CD8-positive, alpha-beta memory T cell (primary cell): ENCODE measurements at regions not wholly inside any gene's neighbourhood (a gene's known extent, or its start where the extent isn't known, plus 50 kb on each side); places are given as distances from the start of the nearest gene placed in this dataset.

ENCODE experiments used
- CTCF ChIA-PET: fragments of 350-600 bp; sonication (Branson Sonifier 250); formaldehyde crosslinking; loops from one replicate; lab custom pipeline; 2021; ENCODE audit warnings: antibody characterized with exemption; lab: Charles Lee
- POLR2A ChIA-PET: fragments of 350-600 bp; sonication (Branson Sonifier 250); formaldehyde crosslinking; loops from one replicate; lab custom pipeline; 2021; ENCODE audit warnings: antibody characterized with exemption; lab: Charles Lee
- DNase-seq, 5 donors: peaks; one replicate each; pipeline versions ENCODE4 v3.0.0 to v3.0.0-alpha.2; 2020 to 2022; ENCODE audit warnings: mixed read lengths in 1 of 5
- H3K27ac ChIP-seq: one replicate; pipeline ENCODE4 v1.7.0; 2013; ENCODE audit warnings: low read depth, mild to moderate bottlenecking, low read length, moderate library complexity
- H3K27me3 ChIP-seq: 2 replicates; pipeline ENCODE4 v1.7.0; 2013; ENCODE audit warnings: low read length, mild to moderate bottlenecking; ENCODE audit not compliant: insufficient read depth, poor library complexity, severe bottlenecking
- H3K36me3 ChIP-seq: 2 replicates; pipeline ENCODE4 v1.7.0; 2013; ENCODE audit warnings: mild to moderate bottlenecking, low read length, moderate library complexity; ENCODE audit not compliant: insufficient read depth
- H3K4me1 ChIP-seq: 2 replicates; pipeline ENCODE4 v1.7.0; 2013; ENCODE audit warnings: mild to moderate bottlenecking, low read length, moderate library complexity; ENCODE audit not compliant: insufficient read depth
- H3K4me3 ChIP-seq: 2 replicates; pipeline ENCODE4 v1.7.0; 2013; ENCODE audit warnings: mild to moderate bottlenecking, low read length
- H3K9me3 ChIP-seq: 2 replicates; pipeline ENCODE4 v1.7.0; 2013; ENCODE audit warnings: mild to moderate bottlenecking, low read length
- H3K27ac Mint-ChIP-seq, 8 donors: one replicate each; pipeline ENCODE4 v1.8.0; 2020 to 2021; ENCODE audit warnings: mixed read lengths in 8 of 8, mild to moderate bottlenecking in 6 of 8, inconsistent platforms in 3 of 8, moderate library complexity in 3 of 8
- H3K27me3 Mint-ChIP-seq, 2 donors: one replicate each; pipeline ENCODE4 v1.8.0; 2020 to 2021; ENCODE audit warnings: mixed read lengths in 2 of 2, mild to moderate bottlenecking in 1 of 2, moderate library complexity in 1 of 2
- H3K36me3 Mint-ChIP-seq, 3 donors: one replicate each; pipeline ENCODE4 v1.8.0; 2020 to 2021; ENCODE audit warnings: mixed read lengths in 3 of 3, inconsistent platforms in 1 of 3, mild to moderate bottlenecking in 1 of 3
- H3K4me1 Mint-ChIP-seq, 3 donors: one replicate each; pipeline ENCODE4 v1.8.0; 2020 to 2021; ENCODE audit warnings: mixed read lengths in 3 of 3, inconsistent platforms in 1 of 3, mild to moderate bottlenecking in 1 of 3
- H3K4me3 Mint-ChIP-seq, 7 donors: one replicate each; pipeline ENCODE4 v1.8.0; 2020 to 2021; ENCODE audit warnings: mixed read lengths in 7 of 7, mild to moderate bottlenecking in 6 of 7, moderate library complexity in 4 of 7, inconsistent platforms in 2 of 7
- H3K9me3 Mint-ChIP-seq, 5 donors: one replicate each; pipeline ENCODE4 v1.8.0; 2020 to 2022; ENCODE audit warnings: mixed read lengths in 5 of 5, mild to moderate bottlenecking in 3 of 5, moderate library complexity in 2 of 5, inconsistent platforms in 1 of 5

DNA sequence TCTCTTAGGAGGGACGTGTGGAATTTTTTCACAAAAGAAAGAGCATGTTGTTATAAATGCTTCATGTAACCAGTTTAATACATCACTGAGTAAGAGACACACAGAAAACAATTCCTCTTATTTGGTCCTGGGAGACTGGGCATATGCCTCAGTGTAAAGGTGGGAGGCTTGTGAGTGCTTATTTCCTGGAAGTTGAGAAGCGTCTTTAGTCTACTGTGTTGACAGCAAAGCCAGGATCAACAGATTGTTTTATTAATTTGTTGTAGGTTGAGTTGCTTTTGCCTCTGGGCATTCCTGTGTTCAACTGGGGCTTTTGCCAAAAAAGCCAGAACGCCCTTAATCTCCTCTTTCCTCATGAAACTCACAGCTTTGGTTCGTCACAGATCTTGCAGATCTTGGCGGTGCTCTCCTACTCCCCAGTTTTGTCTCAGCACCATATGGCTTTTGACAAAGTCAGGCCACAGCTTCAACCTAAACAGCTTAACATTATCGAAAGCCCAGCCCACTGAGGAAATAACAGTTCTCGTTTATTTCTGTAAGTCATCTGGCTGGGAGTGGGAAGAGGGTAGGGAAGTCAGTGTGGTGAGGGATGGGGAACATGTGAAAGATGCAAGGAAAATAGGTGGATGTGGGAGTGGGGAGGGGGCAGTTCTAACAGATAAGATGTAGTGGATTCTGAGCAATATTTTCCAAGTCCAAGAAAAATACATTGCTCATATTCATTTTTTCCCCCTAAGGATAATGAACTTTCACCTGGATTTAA is 227.2 kb downstream of the DACT1 start:
- Mint-ChIP-seq H3K36me3 (no peaks in the 10 kb centered on the region), H3K4me1 (no peaks in the 10 kb centered on the region), H3K27ac (no peak overlapping the region), H3K27me3 (peaks cover 1 to 3% of the 10 kb centered on the region in 2 donors), H3K9me3 (peaks cover 0 to 7% (median 3%) of the 10 kb centered on the region in 5 donors), H3K4me3 (no peak overlapping the region)
- H3K27ac ChIP-seq: no peak overlapping the region
- no peak overlapping the region for H3K4me3 ChIP-seq
- DNase-seq: no peak
- ChIA-PET POLR2A (no interaction called here), CTCF (no interaction called here)
- no peaks in the 10 kb centered on the region for H3K9me3 ChIP-seq
- H3K36me3 ChIP-seq: no peaks in the 10 kb centered on the region
- H3K4me1 ChIP-seq: no peaks in the 10 kb centered on the region
- H3K27me3 ChIP-seq: no peaks in the 10 kb centered on the region

DNA sequence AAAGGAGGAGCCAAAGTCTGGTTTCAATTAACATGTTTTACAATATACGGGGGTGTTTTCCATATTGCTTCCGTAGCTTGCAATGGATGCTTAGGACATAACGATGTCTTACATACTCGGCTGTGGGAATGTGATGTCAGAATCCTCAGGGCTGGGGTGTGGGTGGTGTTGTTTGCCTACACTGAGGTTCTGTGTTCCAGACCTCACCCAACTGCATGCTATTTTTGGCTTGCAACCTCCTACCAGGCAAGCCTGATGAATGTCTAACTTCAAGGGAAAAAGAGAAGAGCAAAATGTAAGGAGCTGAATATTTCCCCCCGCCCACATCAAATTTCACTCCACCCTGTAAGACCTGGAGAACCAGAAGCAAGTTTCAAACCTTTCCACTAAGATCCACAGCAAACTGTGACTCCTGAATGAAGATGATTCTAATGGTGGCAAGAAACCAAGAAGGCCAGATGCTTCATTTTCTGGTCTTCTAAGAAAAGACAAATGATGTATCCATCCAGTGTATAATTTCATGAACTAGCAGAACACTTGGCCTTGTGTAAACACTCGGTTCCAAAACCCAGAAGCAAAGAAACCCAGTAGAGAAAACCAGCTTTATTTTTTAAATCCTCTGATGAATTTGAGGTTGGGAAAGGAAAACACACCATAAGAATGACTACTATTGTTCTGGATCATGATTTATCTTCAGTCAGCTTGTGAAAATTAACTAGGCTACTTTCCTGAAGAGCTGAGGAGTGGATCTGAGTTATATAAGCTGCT is 227.9 kb downstream of the DACT1 start:
- H3K4me3 Mint-ChIP-seq: no peak overlapping the region
- no peak overlapping the region for H3K27ac ChIP-seq
- no peak overlapping the region for H3K27ac Mint-ChIP-seq
- ChIA-PET POLR2A (no interaction called here), CTCF (no interaction called here)
- H3K36me3 ChIP-seq: no peaks in the 10 kb centered on the region
- H3K36me3 Mint-ChIP-seq: no peaks in the 10 kb centered on the region
- H3K9me3 Mint-ChIP-seq: peaks cover 0 to 7% (median 3%) of the 10 kb centered on the region in 5 donors
- H3K27me3 ChIP-seq: no peaks in the 10 kb centered on the region
- H3K27me3 Mint-ChIP-seq: peaks cover 2 to 3% of the 10 kb centered on the region in 2 donors
- no peaks in the 10 kb centered on the region for H3K9me3 ChIP-seq
- no peaks in the 10 kb centered on the region for H3K4me1 Mint-ChIP-seq
- no peak for DNase-seq
- H3K4me3 ChIP-seq: no peak overlapping the region
- no peaks in the 10 kb centered on the region for H3K4me1 ChIP-seq

DNA sequence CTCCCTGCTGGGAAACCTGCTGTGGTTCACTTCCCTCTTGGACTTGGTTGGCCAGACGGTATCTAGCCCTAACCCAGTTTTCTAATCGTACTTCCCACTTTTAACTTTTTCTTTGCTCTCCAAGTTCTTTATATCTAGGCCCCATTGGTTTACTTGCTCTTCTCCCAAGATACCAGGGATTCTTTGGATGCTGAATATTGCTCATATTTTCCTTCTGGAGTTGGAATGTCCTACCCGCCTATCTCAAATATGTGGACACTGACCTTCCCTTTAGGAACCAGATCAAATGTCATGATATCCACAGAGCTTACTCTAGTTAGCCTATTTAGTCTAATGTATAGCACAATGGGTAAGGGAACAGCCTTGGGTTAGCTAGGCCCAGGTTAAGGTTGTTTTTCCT is 228.6 kb downstream of the DACT1 start:
- Histone ChIP-seq H3K4me1 (no peaks in the 10 kb centered on the region), H3K27me3 (no peaks in the 10 kb centered on the region), H3K9me3 (no peaks in the 10 kb centered on the region), H3K36me3 (no peaks in the 10 kb centered on the region), H3K27ac (no peak overlapping the region), H3K4me3 (no peak overlapping the region)
- ChIA-PET CTCF (no interaction called here), POLR2A (no interaction called here)
- Mint-ChIP-seq H3K4me3 (no peak overlapping the region), H3K27me3 (peaks cover 2 to 3% of the 10 kb centered on the region in 2 donors), H3K27ac (no peak overlapping the region), H3K36me3 (no peaks in the 10 kb centered on the region), H3K9me3 (peaks cover 0 to 3% (median 2%) of the 10 kb centered on the region in 5 donors), H3K4me1 (no peaks in the 10 kb centered on the region)
- no peak for DNase-seq

DNA sequence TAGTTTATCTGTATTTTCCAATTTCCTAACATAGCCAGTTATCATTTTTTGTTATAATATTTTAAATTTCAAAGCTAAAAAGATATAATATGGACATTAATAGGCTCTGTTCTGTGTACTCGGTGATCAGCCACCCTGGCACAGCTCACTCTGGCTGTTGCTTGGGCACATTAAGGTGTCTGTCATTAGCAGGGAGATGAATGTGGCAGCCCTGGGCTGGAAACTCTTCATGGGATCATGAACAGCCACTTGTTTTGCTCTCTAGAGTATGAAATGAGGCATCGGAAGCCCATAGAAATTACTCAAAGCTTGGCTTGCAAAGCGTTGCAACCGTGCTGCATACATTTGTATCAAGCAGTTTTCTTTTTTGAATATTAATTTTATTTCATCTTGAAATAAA is 233.2 kb downstream of the DACT1 start:
- no peak overlapping the region for H3K4me3 ChIP-seq
- no peaks in the 10 kb centered on the region for H3K27me3 ChIP-seq
- no peak for DNase-seq
- Mint-ChIP-seq H3K27me3 (peaks cover 0 to 2% of the 10 kb centered on the region in 2 donors), H3K4me1 (no peaks in the 10 kb centered on the region), H3K4me3 (no peak overlapping the region), H3K27ac (no peak overlapping the region), H3K36me3 (no peaks in the 10 kb centered on the region), H3K9me3 (peaks cover 0 to 3% (median 0%) of the 10 kb centered on the region in 5 donors)
- no peaks in the 10 kb centered on the region for H3K9me3 ChIP-seq
- no peaks in the 10 kb centered on the region for H3K36me3 ChIP-seq
- CTCF ChIA-PET: no interaction called here
- H3K27ac ChIP-seq: no peak overlapping the region
- H3K4me1 ChIP-seq: no peaks in the 10 kb centered on the region
- POLR2A ChIA-PET: no interaction called here

DNA sequence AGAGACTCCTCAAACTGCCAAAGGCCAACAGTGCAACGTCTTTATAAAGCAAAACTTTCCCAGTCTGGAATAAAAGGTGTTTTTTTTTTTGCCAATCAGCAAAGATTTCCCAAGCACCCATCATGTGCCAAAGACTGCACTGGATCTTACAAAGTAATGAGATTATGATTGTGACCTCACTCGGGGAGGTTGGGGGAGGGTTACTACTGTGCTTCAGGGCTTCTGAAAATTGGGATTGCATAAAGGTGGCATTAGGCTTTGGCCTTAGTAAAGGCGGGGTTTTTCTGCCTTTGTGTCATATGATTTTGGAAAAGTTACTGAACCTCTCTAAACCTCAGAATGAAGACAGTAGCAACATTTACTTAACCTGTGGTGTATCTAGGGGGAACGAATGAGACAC is 233.8 kb downstream of the DACT1 start:
- Histone ChIP-seq H3K4me3 (no peak overlapping the region), H3K4me1 (no peaks in the 10 kb centered on the region), H3K27ac (no peak overlapping the region), H3K9me3 (no peaks in the 10 kb centered on the region), H3K36me3 (no peaks in the 10 kb centered on the region), H3K27me3 (no peaks in the 10 kb centered on the region)
- peaks cover 0 to 2% of the 10 kb centered on the region in 2 donors for H3K27me3 Mint-ChIP-seq
- CTCF ChIA-PET: no interaction called here
- no peak overlapping the region for H3K4me3 Mint-ChIP-seq
- no peak for DNase-seq
- H3K36me3 Mint-ChIP-seq: no peaks in the 10 kb centered on the region
- H3K4me1 Mint-ChIP-seq: no peaks in the 10 kb centered on the region
- no peaks in the 10 kb centered on the region for H3K9me3 Mint-ChIP-seq
- POLR2A ChIA-PET: no interaction called here
- H3K27ac Mint-ChIP-seq: no peak overlapping the region

DNA sequence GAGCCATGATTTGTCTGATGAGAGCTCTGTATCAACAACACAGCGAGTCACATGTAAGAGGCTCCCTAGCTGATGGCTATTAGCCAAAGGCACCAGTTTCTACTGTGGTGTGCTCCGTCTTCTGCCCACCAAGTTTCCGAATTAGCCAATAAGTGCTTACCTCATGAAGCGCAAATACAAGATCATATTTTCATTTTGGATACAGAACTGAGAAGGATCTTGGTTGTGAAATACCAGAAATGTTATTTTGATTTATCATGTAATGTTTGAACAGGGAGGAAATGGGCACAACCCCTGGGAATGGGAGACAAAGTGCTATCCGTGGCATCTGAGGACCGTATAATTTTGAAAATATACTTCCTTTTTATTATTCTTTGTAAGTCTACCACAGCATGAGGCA is 234.3 kb downstream of the DACT1 start:
- H3K27ac Mint-ChIP-seq: no peak overlapping the region
- Histone ChIP-seq H3K4me3 (no peak overlapping the region), H3K27me3 (no peaks in the 10 kb centered on the region), H3K36me3 (no peaks in the 10 kb centered on the region), H3K9me3 (no peaks in the 10 kb centered on the region), H3K4me1 (no peaks in the 10 kb centered on the region), H3K27ac (no peak overlapping the region)
- ChIA-PET POLR2A (no interaction called here), CTCF (no interaction called here)
- H3K9me3 Mint-ChIP-seq: no peaks in the 10 kb centered on the region
- no peaks in the 10 kb centered on the region for H3K4me1 Mint-ChIP-seq
- no peaks in the 10 kb centered on the region for H3K36me3 Mint-ChIP-seq
- DNase-seq: no peak
- peaks cover 0 to 2% of the 10 kb centered on the region in 2 donors for H3K27me3 Mint-ChIP-seq
- H3K4me3 Mint-ChIP-seq: no peak overlapping the region

DNA sequence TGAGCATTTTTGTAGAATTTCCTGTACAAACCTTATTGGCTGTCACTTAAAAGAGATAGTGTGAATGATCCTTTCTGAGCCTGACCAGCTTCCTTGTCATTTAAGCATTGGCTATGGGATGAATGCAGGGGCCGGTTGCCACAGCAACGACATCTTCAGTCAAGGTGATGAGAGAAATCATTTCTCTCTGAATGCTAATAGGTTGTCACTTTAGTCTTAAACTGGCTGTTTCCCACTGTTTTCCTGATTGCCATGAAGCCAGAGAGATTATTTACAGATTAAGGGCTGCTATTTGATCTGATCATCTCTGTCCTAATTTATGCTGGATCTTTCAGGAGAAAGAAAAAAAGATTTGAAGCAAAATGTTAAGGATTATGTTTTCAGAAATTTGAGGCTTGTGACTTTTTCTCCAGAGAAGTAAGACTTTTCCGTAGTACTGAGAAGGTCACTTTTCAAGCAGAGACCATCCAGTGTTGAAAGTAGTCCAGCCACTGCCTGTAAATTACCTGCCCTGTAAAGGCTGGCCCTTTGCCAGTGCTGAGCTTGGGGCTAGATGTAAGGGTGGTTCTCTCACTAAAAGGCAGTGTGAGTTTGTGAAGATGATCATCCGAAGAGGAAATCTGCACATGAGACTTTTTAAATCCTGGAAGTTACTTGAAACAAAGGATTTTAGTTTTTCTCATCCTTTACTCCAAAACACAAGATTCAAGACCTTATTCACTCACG is 235.6 kb downstream of the DACT1 start:
- Histone ChIP-seq H3K4me1 (no peaks in the 10 kb centered on the region), H3K27ac (no peak overlapping the region), H3K4me3 (no peak overlapping the region), H3K9me3 (no peaks in the 10 kb centered on the region), H3K27me3 (no peaks in the 10 kb centered on the region), H3K36me3 (no peaks in the 10 kb centered on the region)
- peaks cover 0 to 2% of the 10 kb centered on the region in 2 donors for H3K27me3 Mint-ChIP-seq
- no peaks in the 10 kb centered on the region for H3K36me3 Mint-ChIP-seq
- H3K9me3 Mint-ChIP-seq: no peaks in the 10 kb centered on the region
- ChIA-PET CTCF (no interaction called here), POLR2A (no interaction called here)
- no peak overlapping the region for H3K4me3 Mint-ChIP-seq
- no peak for DNase-seq
- no peak overlapping the region for H3K27ac Mint-ChIP-seq
- no peaks in the 10 kb centered on the region for H3K4me1 Mint-ChIP-seq

DNA sequence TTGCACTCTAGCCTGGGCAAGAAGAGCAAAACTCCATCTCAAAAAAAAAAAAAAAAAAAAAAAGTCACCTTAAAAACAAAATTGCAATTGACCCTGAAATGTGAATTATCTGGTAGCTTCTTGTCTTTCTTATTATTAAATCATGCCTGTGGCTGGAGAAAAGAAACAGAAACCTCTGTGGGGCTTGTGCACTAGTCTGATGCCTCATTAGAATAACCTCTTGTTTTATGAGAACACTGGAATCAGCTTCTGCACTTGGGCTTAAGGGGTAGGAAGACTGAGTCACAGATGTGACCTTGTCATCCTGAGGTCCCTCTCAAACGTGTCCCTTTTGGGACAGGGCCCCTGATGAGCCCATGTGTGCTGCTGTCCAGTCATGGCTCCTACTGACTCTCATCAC is 237.9 kb downstream of the DACT1 start:
- ChIA-PET POLR2A (interaction anchor here (0.6 kb wide), 1 partner anchor 469 kb away, joined by 3 read pairs; no protein-coding TSS in a partner anchor), CTCF (no interaction called here)
- no peaks in the 10 kb centered on the region for H3K9me3 Mint-ChIP-seq
- no peaks in the 10 kb centered on the region for H3K36me3 Mint-ChIP-seq
- H3K4me1 Mint-ChIP-seq: no peaks in the 10 kb centered on the region
- Histone ChIP-seq H3K27me3 (no peaks in the 10 kb centered on the region), H3K27ac (no peak overlapping the region), H3K36me3 (no peaks in the 10 kb centered on the region), H3K4me1 (no peaks in the 10 kb centered on the region), H3K9me3 (no peaks in the 10 kb centered on the region), H3K4me3 (no peak overlapping the region)
- H3K4me3 Mint-ChIP-seq: no peak overlapping the region
- no peak for DNase-seq
- H3K27ac Mint-ChIP-seq: no peak overlapping the region
- no peaks in the 10 kb centered on the region for H3K27me3 Mint-ChIP-seq
